ENCODE measurements at regions not wholly inside any gene's neighbourhood (a gene's known extent, or its start where the extent isn't known, plus 50 kb on each side); places are given as distances from the start of the nearest gene placed in this dataset.

- TF ChIP-seq MXI1 (IDR thresholded peaks at IDR 0.05; ENCODE audit: borderline replicate concordance, low read depth, low read length) (no peak), POLR2A (IDR thresholded peaks at IDR 0.05; ENCODE audit: low read depth, low read length) (no peak), RAD21 (IDR thresholded peaks at IDR 0.05; ENCODE audit: low read length) (no peak), SMC3 (IDR thresholded peaks at IDR 0.05; ENCODE audit: low read depth, low read length) (no peak), RFX5 (IDR thresholded peaks at IDR 0.05; ENCODE audit: low read depth, low read length) (no peak), CHD1 (IDR thresholded peaks at IDR 0.05; ENCODE audit: low read depth, low read length) (no peak), RCOR1 (IDR thresholded peaks at IDR 0.05; ENCODE audit: insufficient replicate concordance, low read length) (no peak), FOS (IDR thresholded peaks at IDR 0.05; ENCODE audit: low read depth, low read length) (no peak), CEBPB (IDR thresholded peaks at IDR 0.05; ENCODE audit: low read depth, low read length) (no peak), BHLHE40 (IDR thresholded peaks at IDR 0.05; ENCODE audit: low read depth, low read length) (no peak), NFE2L2 (IDR thresholded peaks at IDR 0.05; ENCODE audit: low read depth, low read length) (no peak)
- TF ChIP-seq, protein P1, sequence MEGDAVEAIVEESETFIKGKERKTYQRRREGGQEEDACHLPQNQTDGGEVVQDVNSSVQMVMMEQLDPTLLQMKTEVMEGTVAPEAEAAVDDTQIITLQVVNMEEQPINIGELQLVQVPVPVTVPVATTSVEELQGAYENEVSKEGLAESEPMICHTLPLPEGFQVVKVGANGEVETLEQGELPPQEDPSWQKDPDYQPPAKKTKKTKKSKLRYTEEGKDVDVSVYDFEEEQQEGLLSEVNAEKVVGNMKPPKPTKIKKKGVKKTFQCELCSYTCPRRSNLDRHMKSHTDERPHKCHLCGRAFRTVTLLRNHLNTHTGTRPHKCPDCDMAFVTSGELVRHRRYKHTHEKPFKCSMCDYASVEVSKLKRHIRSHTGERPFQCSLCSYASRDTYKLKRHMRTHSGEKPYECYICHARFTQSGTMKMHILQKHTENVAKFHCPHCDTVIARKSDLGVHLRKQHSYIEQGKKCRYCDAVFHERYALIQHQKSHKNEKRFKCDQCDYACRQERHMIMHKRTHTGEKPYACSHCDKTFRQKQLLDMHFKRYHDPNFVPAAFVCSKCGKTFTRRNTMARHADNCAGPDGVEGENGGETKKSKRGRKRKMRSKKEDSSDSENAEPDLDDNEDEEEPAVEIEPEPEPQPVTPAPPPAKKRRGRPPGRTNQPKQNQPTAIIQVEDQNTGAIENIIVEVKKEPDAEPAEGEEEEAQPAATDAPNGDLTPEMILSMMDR (conservative IDR thresholded peaks at IDR 0.05; ENCODE audit: low read depth, low read length), result no peak
- TF ChIP-seq, protein P2, sequence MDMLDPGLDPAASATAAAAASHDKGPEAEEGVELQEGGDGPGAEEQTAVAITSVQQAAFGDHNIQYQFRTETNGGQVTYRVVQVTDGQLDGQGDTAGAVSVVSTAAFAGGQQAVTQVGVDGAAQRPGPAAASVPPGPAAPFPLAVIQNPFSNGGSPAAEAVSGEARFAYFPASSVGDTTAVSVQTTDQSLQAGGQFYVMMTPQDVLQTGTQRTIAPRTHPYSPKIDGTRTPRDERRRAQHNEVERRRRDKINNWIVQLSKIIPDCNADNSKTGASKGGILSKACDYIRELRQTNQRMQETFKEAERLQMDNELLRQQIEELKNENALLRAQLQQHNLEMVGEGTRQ (IDR thresholded peaks at IDR 0.05; ENCODE audit: low read depth, low read length), result no peak
- TF ChIP-seq, protein P3, sequence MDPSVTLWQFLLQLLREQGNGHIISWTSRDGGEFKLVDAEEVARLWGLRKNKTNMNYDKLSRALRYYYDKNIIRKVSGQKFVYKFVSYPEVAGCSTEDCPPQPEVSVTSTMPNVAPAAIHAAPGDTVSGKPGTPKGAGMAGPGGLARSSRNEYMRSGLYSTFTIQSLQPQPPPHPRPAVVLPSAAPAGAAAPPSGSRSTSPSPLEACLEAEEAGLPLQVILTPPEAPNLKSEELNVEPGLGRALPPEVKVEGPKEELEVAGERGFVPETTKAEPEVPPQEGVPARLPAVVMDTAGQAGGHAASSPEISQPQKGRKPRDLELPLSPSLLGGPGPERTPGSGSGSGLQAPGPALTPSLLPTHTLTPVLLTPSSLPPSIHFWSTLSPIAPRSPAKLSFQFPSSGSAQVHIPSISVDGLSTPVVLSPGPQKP (IDR thresholded peaks at IDR 0.05; ENCODE audit: borderline replicate concordance, low read depth, low read length), result no peak
Observed at GRCh38 chr16:6165330-6165979, 1067.9 kb upstream of the EEF2KMT start.
